A549 (cell line): ENCODE measurements at regions not wholly inside any gene's neighbourhood (a gene's known extent, or its start where the extent isn't known, plus 50 kb on each side); places are given as distances from the start of the nearest gene placed in this dataset.

Experiments
- CBX2 ChIP-seq: fragments of 200-600 bp; sonication (generic); IDR thresholded peaks from 2 replicates; pipeline ENCODE4 v1.6.1; 2016; ENCODE audit warnings: low read depth, mild to moderate bottlenecking, borderline replicate concordance
- CEBPB ChIP-seq, 2 experiments: fragments of >200 bp in 1 of 2; sonication (Bioruptor Twin) in 1 of 2; formaldehyde crosslinking in 1 of 2; IDR thresholded peaks; 2 replicates each; pipeline ENCODE4 v1.6.1; 2012 to 2016
- MYC ChIP-seq: IDR thresholded peaks from 2 replicates; pipeline ENCODE4 v1.6.1; 2012; ENCODE audit warnings: mild to moderate bottlenecking, inconsistent platforms, low read length, improper control_type of control experiment, borderline replicate concordance
- NR3C1 ChIP-seq: fragments of >200 bp; sonication (Bioruptor Twin); formaldehyde crosslinking; IDR thresholded peaks from 3 replicates; pipeline ENCODE4 v1.6.1; 2017
- POLR2A ChIP-seq: IDR thresholded peaks from 2 replicates; pipeline ENCODE4 v1.6.1; 2012; ENCODE audit warnings: mild to moderate bottlenecking, low read length
- ZFP36 ChIP-seq: fragments of 450-650 bp; IDR thresholded peaks from 2 replicates; pipeline ENCODE4 v1.6.1; 2014; ENCODE audit warnings: borderline replicate concordance; ENCODE audit not compliant: partially characterized antibody
- TF ChIP-seq, protein P1 (sequence below): fragments of >200 bp; sonication (Bioruptor Twin); formaldehyde crosslinking; IDR thresholded peaks from 3 replicates; pipeline ENCODE4 v1.5.1; 2016
- TF ChIP-seq, protein P2 (sequence below): fragments of >200 bp; sonication (Bioruptor Twin); formaldehyde crosslinking; IDR thresholded peaks from 3 replicates; pipeline ENCODE4 v1.6.1; 2016
- TF ChIP-seq, protein P3 (sequence below): IDR thresholded peaks from 2 replicates; pipeline ENCODE4 v1.6.1; 2012
- TF ChIP-seq, protein P4 (sequence below): fragments of 200-600 bp; sonication (generic); IDR thresholded peaks from 2 replicates; pipeline ENCODE4 v1.6.1; 2016; ENCODE audit warnings: antibody characterized with exemption, mild to moderate bottlenecking, moderate library complexity

DNA sequence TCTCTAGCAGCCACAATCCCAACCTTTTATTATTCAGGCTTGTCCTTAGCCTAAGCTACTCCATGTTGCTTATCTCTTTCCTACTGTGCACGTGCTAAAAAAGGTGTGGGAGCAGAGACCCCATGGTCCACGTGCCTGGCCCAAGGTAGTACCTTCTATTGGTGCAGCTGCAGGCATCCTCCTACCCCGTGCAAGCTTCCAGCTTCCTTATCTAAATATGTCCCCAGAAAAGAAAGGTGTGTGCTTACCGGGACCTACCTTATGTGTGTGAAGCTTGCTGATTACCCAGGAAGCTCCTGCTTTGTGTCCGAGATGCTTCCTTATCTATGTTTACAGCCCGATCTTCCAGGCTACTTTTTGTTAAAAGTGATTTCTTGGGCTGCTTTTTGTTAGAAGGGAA is 2382.4 kb downstream of the PCDH9 start:
- TF ChIP-seq, protein P1, sequence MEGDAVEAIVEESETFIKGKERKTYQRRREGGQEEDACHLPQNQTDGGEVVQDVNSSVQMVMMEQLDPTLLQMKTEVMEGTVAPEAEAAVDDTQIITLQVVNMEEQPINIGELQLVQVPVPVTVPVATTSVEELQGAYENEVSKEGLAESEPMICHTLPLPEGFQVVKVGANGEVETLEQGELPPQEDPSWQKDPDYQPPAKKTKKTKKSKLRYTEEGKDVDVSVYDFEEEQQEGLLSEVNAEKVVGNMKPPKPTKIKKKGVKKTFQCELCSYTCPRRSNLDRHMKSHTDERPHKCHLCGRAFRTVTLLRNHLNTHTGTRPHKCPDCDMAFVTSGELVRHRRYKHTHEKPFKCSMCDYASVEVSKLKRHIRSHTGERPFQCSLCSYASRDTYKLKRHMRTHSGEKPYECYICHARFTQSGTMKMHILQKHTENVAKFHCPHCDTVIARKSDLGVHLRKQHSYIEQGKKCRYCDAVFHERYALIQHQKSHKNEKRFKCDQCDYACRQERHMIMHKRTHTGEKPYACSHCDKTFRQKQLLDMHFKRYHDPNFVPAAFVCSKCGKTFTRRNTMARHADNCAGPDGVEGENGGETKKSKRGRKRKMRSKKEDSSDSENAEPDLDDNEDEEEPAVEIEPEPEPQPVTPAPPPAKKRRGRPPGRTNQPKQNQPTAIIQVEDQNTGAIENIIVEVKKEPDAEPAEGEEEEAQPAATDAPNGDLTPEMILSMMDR: no peak
- TF ChIP-seq, protein P2, sequence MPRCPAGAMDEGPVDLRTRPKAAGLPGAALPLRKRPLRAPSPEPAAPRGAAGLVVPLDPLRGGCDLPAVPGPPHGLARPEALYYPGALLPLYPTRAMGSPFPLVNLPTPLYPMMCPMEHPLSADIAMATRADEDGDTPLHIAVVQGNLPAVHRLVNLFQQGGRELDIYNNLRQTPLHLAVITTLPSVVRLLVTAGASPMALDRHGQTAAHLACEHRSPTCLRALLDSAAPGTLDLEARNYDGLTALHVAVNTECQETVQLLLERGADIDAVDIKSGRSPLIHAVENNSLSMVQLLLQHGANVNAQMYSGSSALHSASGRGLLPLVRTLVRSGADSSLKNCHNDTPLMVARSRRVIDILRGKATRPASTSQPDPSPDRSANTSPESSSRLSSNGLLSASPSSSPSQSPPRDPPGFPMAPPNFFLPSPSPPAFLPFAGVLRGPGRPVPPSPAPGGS: no peak
- TF ChIP-seq CBX2 (no peak), ZFP36 (no peak), POLR2A (no peak), NR3C1 (no peak), CEBPB (IDR thresholded peaks at IDR 0.05) (no peak), MYC (no peak)
- TF ChIP-seq, protein P3, sequence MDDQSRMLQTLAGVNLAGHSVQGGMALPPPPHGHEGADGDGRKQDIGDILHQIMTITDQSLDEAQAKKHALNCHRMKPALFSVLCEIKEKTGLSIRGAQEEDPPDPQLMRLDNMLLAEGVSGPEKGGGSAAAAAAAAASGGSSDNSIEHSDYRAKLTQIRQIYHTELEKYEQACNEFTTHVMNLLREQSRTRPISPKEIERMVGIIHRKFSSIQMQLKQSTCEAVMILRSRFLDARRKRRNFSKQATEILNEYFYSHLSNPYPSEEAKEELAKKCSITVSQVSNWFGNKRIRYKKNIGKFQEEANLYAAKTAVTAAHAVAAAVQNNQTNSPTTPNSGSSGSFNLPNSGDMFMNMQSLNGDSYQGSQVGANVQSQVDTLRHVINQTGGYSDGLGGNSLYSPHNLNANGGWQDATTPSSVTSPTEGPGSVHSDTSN: no peak
- TF ChIP-seq, protein P4, sequence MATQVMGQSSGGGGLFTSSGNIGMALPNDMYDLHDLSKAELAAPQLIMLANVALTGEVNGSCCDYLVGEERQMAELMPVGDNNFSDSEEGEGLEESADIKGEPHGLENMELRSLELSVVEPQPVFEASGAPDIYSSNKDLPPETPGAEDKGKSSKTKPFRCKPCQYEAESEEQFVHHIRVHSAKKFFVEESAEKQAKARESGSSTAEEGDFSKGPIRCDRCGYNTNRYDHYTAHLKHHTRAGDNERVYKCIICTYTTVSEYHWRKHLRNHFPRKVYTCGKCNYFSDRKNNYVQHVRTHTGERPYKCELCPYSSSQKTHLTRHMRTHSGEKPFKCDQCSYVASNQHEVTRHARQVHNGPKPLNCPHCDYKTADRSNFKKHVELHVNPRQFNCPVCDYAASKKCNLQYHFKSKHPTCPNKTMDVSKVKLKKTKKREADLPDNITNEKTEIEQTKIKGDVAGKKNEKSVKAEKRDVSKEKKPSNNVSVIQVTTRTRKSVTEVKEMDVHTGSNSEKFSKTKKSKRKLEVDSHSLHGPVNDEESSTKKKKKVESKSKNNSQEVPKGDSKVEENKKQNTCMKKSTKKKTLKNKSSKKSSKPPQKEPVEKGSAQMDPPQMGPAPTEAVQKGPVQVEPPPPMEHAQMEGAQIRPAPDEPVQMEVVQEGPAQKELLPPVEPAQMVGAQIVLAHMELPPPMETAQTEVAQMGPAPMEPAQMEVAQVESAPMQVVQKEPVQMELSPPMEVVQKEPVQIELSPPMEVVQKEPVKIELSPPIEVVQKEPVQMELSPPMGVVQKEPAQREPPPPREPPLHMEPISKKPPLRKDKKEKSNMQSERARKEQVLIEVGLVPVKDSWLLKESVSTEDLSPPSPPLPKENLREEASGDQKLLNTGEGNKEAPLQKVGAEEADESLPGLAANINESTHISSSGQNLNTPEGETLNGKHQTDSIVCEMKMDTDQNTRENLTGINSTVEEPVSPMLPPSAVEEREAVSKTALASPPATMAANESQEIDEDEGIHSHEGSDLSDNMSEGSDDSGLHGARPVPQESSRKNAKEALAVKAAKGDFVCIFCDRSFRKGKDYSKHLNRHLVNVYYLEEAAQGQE: no peak
